ENCODE measurements at regions not wholly inside any gene's neighbourhood (a gene's known extent, or its start where the extent isn't known, plus 50 kb on each side); places are given as distances from the start of the nearest gene placed in this dataset.
"Not testable (repeated sequence)": the region's sequence is repeated elsewhere in the genome, so short reads cannot be mapped to it uniquely, and the experiment has no call there.

DNA sequence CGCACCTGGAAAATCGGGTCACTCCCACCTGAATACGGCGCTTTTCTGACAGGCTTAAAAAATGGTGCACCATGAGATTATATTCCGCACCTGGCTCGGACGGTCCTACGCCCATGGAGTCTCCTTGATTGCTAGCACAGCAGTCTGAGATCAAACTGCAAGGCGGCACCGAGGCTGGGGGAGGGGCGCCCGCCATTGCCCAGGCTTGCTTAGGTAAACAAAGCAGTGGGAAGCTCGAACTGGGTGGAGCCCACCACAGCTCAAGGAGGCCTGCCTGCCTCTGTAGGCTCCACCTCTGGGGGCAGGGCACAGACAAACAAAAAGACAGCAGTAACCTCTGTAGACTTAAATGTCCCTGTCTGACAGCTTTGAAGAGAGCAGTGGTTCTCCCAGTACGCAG, 267.0 kb upstream of the KITLG start:
- TF ChIP-seq, protein P1, sequence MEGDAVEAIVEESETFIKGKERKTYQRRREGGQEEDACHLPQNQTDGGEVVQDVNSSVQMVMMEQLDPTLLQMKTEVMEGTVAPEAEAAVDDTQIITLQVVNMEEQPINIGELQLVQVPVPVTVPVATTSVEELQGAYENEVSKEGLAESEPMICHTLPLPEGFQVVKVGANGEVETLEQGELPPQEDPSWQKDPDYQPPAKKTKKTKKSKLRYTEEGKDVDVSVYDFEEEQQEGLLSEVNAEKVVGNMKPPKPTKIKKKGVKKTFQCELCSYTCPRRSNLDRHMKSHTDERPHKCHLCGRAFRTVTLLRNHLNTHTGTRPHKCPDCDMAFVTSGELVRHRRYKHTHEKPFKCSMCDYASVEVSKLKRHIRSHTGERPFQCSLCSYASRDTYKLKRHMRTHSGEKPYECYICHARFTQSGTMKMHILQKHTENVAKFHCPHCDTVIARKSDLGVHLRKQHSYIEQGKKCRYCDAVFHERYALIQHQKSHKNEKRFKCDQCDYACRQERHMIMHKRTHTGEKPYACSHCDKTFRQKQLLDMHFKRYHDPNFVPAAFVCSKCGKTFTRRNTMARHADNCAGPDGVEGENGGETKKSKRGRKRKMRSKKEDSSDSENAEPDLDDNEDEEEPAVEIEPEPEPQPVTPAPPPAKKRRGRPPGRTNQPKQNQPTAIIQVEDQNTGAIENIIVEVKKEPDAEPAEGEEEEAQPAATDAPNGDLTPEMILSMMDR (IDR thresholded peaks at IDR 0.05; ENCODE audit: poor library complexity, severe bottlenecking) = not testable (repeated sequence)
- TF ChIP-seq EP300 (conservative IDR thresholded peaks at IDR 0.05; ENCODE audit: poor library complexity, severe bottlenecking) = not testable (repeated sequence)
